ENCODE measurements at regions not wholly inside any gene's neighbourhood (a gene's known extent, or its start where the extent isn't known, plus 50 kb on each side); places are given as distances from the start of the nearest gene placed in this dataset.

GRCh38 chr1:63022319-63022718 lies 238.4 kb downstream of the ATG4C start:
- no peaks in the 10 kb centered on the region for H4K20me1 ChIP-seq (ENCODE audit: insufficient read depth, low read length)
- no peaks in the 10 kb centered on the region for H3K36me3 ChIP-seq (replicated peaks; ENCODE audit: low read depth, low read length)

GRCh38 chr1:63023171-63023570 lies 239.2 kb downstream of the ATG4C start:
- no peaks in the 10 kb centered on the region for H3K79me2 ChIP-seq (ENCODE audit: low read length)
- no peak overlapping the region for H2AFZ ChIP-seq (ENCODE audit: low read depth, low read length)
- no peaks in the 10 kb centered on the region for H3K27me3 ChIP-seq (ENCODE audit: low read depth, low read length)
- no peak overlapping the region for H3K4me2 ChIP-seq (ENCODE audit: low read length)
- H3K9ac ChIP-seq (ENCODE audit: low read length): no peak overlapping the region
- no peak overlapping the region for H3K4me3 ChIP-seq (ENCODE audit: low read length)
- TF ChIP-seq EZH2phosphoT487 (IDR thresholded peaks at IDR 0.05; ENCODE audit: low read depth) (no peak), CTCF (IDR thresholded peaks at IDR 0.05; ENCODE audit: low read depth, low read length) (no peak)
- no peak overlapping the region for H3K27ac ChIP-seq (ENCODE audit: low read length)
- H4K20me1 ChIP-seq (ENCODE audit: insufficient read depth, low read length): no peaks in the 10 kb centered on the region
- no peaks in the 10 kb centered on the region for H3K9me3 ChIP-seq (ENCODE audit: insufficient read depth, low read length)
- H3K4me1 ChIP-seq (ENCODE audit: low read length): no peaks in the 10 kb centered on the region
- H3K36me3 ChIP-seq (replicated peaks; ENCODE audit: low read depth, low read length): no peaks in the 10 kb centered on the region

More at GRCh38 chr1:63022319-63022718, 238.4 kb downstream of the ATG4C start:
- Histone ChIP-seq H3K4me1 (ENCODE audit: low read length) (no peaks in the 10 kb centered on the region), H3K4me3 (ENCODE audit: low read length) (no peak overlapping the region), H3K4me2 (ENCODE audit: low read length) (no peak overlapping the region), H3K9ac (ENCODE audit: low read length) (no peak overlapping the region), H3K9me3 (ENCODE audit: insufficient read depth, low read length) (no peaks in the 10 kb centered on the region), H3K27me3 (ENCODE audit: low read depth, low read length) (no peaks in the 10 kb centered on the region), H3K27ac (ENCODE audit: low read length) (no peak overlapping the region), H2AFZ (ENCODE audit: low read depth, low read length) (no peak overlapping the region), H3K79me2 (ENCODE audit: low read length) (no peaks in the 10 kb centered on the region)
- TF ChIP-seq CTCF (IDR thresholded peaks at IDR 0.05; ENCODE audit: low read depth, low read length) (no peak), EZH2phosphoT487 (IDR thresholded peaks at IDR 0.05; ENCODE audit: low read depth) (no peak)

- Histone ChIP-seq H3K4me1 (ENCODE audit: low read length) (no peaks in the 10 kb centered on the region), H3K4me2 (ENCODE audit: low read length) (no peak overlapping the region), H3K36me3 (replicated peaks; ENCODE audit: low read depth, low read length) (no peaks in the 10 kb centered on the region), H3K27ac (ENCODE audit: low read length) (no peak overlapping the region), H3K79me2 (ENCODE audit: low read length) (no peaks in the 10 kb centered on the region), H3K9me3 (ENCODE audit: insufficient read depth, low read length) (no peaks in the 10 kb centered on the region), H3K9ac (ENCODE audit: low read length) (no peak overlapping the region), H2AFZ (ENCODE audit: low read depth, low read length) (no peak overlapping the region), H3K27me3 (ENCODE audit: low read depth, low read length) (no peaks in the 10 kb centered on the region), H4K20me1 (ENCODE audit: insufficient read depth, low read length) (no peaks in the 10 kb centered on the region), H3K4me3 (ENCODE audit: low read length) (no peak overlapping the region)
- TF ChIP-seq CTCF (IDR thresholded peaks at IDR 0.05; ENCODE audit: low read depth, low read length): no peak
- TF ChIP-seq EZH2phosphoT487 (IDR thresholded peaks at IDR 0.05; ENCODE audit: low read depth): no peak
These were observed 239.7 kb downstream of the ATG4C start for GRCh38 chr1:63023637-63024036.

- Histone ChIP-seq H4K20me1 (ENCODE audit: insufficient read depth, low read length) (no peaks in the 10 kb centered on the region), H2AFZ (ENCODE audit: low read depth, low read length) (no peak overlapping the region), H3K4me3 (ENCODE audit: low read length) (no peak overlapping the region), H3K79me2 (ENCODE audit: low read length) (no peaks in the 10 kb centered on the region), H3K4me1 (ENCODE audit: low read length) (no peaks in the 10 kb centered on the region), H3K27ac (ENCODE audit: low read length) (no peak overlapping the region), H3K36me3 (replicated peaks; ENCODE audit: low read depth, low read length) (no peaks in the 10 kb centered on the region), H3K9ac (ENCODE audit: low read length) (no peak overlapping the region), H3K9me3 (ENCODE audit: insufficient read depth, low read length) (no peaks in the 10 kb centered on the region), H3K27me3 (ENCODE audit: low read depth, low read length) (no peaks in the 10 kb centered on the region), H3K4me2 (ENCODE audit: low read length) (no peak overlapping the region)
- TF ChIP-seq CTCF (IDR thresholded peaks at IDR 0.05; ENCODE audit: low read depth, low read length): no peak
- TF ChIP-seq EZH2phosphoT487 (IDR thresholded peaks at IDR 0.05; ENCODE audit: low read depth): no peak
These were observed 240.2 kb downstream of the ATG4C start for GRCh38 chr1:63024132-63024531.
